ENCODE measurements at regions not wholly inside any gene's neighbourhood (a gene's known extent, or its start where the extent isn't known, plus 50 kb on each side); places are given as distances from the start of the nearest gene placed in this dataset.
"Not testable (repeated sequence)": the region's sequence is repeated elsewhere in the genome, so short reads cannot be mapped to it uniquely, and the experiment has no call there.

- DNase-seq, result not testable (repeated sequence)
These were observed 210.9 kb upstream of the CNTN3 start for GRCh38 chr3:74825404-74825803.

GRCh38 chr3:74824366-74824765, 209.9 kb upstream of the CNTN3 start:
- DNase-seq, result no peak

- DNase-seq, result no peak
These were observed 199.7 kb upstream of the CNTN3 start for GRCh38 chr3:74814181-74814580.

- no peak for DNase-seq
These were observed 198.3 kb upstream of the CNTN3 start for GRCh38 chr3:74812756-74813155.

GRCh38 chr3:74808506-74809275, 194.2 kb upstream of the CNTN3 start:
- DNase-seq, result no peak

- no peak for DNase-seq
These were observed 187.5 kb upstream of the CNTN3 start for GRCh38 chr3:74801924-74802323.

- no peak for DNase-seq
These were observed 174.7 kb upstream of the CNTN3 start for GRCh38 chr3:74789111-74789510.

- DNase-seq, result no peak
These were observed 172.6 kb upstream of the CNTN3 start for GRCh38 chr3:74787011-74787410.

GRCh38 chr3:74771401-74771800, 156.9 kb upstream of the CNTN3 start:
- DNase-seq, result no peak

GRCh38 chr3:74768010-74768409, 153.6 kb upstream of the CNTN3 start:
- DNase-seq, result no peak

- DNase-seq, result no peak
These were observed 151.9 kb upstream of the CNTN3 start for GRCh38 chr3:74766405-74766804.

GRCh38 chr3:74763830-74764229, 149.4 kb upstream of the CNTN3 start:
- no peak for DNase-seq

GRCh38 chr3:74756674-74757073, 142.2 kb upstream of the CNTN3 start:
- no peak for DNase-seq

- no peak for DNase-seq
These were observed 137.8 kb upstream of the CNTN3 start for GRCh38 chr3:74752290-74752689.

- DNase-seq, result no peak
These were observed 137.3 kb upstream of the CNTN3 start for GRCh38 chr3:74751775-74752174.

- no peak for DNase-seq
These were observed 136.4 kb upstream of the CNTN3 start for GRCh38 chr3:74750901-74751300.

- no peak for DNase-seq
These were observed 124.8 kb upstream of the CNTN3 start for GRCh38 chr3:74739242-74739641.

- no peak for DNase-seq
These were observed 107.8 kb upstream of the CNTN3 start for GRCh38 chr3:74722211-74722610.

- no peak for DNase-seq
These were observed 99.5 kb upstream of the CNTN3 start for GRCh38 chr3:74713977-74714376.

GRCh38 chr3:74711913-74712512, 97.6 kb upstream of the CNTN3 start:
- DNase-seq, result no peak

- DNase-seq, result no peak
These were observed 95.5 kb upstream of the CNTN3 start for GRCh38 chr3:74709951-74710350.

- no peak for DNase-seq
These were observed 79.4 kb upstream of the CNTN3 start for GRCh38 chr3:74693696-74694393.

- no peak for DNase-seq
These were observed 78.8 kb upstream of the CNTN3 start for GRCh38 chr3:74693251-74693650.

- no peak for DNase-seq
These were observed 77.5 kb upstream of the CNTN3 start for GRCh38 chr3:74691946-74692345.

All from NCI-H1048 (cell line).